GM21526 (cell line): ENCODE measurements at regions not wholly inside any gene's neighbourhood (a gene's known extent, or its start where the extent isn't known, plus 50 kb on each side); places are given as distances from the start of the nearest gene placed in this dataset.
"Not testable (repeated sequence)": the region's sequence is repeated elsewhere in the genome, so short reads cannot be mapped to it uniquely, and the experiment has no call there.

Experiments used
- ATAC-seq: cut with Tn5 transposase; IDR thresholded peaks from one replicate; pipeline ENCODE4 v1.9.1; 2021; ENCODE audit warnings: moderate library complexity; ENCODE audit not compliant: unreplicated experiment, low FRiP score

DNA sequence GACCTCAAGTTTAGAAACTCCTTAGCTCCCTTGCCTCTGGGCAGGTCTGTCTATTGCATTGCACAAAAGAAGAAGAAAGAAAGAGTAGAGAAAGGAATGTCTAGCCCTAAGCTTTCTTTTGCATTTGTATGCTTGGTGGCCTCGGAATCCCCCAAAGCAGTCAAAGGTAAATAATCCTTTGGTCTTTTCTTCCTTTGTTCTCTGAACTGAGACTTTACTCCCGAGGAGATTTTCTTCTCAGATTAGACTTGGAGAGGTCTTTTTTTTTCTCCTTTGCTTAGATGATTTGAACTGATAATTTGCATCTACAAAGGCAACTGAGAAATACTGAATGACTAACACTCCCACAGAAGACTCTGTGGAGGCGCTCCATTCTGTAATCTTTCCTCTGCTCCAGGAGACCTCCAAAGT, 93.2 kb downstream of the AKR1D1 start:
- ATAC-seq, result no peak

DNA sequence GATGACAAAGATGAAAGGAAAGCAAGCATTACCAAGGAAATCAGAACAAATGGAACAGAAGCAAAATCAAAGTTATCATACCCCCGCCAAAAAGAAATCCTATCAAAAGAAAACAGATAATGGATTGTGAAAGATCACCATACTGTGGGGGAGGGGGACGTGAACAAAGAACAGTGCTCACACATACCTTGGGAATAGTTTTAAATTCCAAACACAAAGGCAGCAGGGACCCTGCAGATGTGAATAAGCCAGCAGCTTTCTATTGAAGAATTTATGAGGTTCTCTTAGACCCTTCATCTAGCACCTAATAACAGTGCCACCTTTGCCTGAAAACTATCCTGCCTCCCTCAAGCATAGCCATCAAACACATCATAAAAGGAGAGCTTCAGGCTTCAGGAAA, 94.0 kb downstream of the AKR1D1 start:
- no peak for ATAC-seq

DNA sequence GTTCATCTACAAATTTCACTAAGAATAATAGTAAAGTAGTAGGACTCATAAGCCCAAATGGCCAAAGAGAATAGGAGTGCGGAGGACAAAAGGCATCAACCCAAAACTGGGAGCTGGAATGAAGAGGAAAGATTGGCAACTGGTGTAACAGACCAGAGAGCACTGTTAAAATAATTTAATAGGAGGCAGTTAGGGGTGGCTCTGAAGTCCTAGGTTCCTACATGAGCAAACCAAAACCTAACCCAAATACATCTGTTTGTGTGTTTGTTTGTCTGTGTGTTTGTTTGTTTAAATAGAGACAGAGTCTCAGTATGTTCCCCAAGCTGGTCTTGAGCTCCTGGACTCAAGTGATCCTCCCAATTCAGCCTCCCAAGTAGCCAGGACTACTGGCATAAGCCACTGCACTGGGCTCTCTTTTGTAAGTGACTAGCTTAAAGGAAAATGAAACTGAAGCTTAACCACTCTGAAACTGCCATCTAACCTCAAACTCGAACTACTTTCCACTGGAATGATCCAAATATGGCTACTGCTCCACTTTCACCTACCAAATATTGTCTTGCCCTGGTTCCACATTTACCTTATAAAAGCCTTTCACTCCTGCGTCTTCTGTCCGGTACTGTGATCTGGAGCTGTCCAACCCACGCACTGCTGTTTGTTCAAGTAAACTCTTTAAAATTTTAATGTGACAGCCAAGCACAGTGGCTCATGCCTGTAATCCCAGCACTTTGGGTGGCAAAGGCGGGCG, 94.9 kb downstream of the AKR1D1 start:
- peak; percentile 94 for ATAC-seq

DNA sequence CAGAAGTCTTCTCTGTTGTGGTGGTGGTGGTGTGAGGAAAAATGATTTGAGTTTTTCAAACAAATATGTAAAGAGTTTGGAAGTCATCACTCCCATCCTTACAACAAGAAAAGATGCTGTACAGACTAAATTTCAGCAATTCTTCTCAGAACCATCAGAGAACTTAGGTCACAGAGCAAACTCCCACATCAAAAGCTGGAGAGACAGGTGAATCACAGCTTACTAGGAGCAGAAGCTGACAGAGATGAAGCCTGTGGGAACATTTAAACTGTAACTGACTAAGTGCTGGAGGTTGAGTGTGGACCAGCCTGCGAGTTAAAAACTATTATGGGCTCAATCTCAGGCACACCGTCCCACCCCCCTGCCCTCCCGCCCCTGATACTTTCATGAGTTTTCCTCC, 97.3 kb downstream of the AKR1D1 start:
- no peak for ATAC-seq

DNA sequence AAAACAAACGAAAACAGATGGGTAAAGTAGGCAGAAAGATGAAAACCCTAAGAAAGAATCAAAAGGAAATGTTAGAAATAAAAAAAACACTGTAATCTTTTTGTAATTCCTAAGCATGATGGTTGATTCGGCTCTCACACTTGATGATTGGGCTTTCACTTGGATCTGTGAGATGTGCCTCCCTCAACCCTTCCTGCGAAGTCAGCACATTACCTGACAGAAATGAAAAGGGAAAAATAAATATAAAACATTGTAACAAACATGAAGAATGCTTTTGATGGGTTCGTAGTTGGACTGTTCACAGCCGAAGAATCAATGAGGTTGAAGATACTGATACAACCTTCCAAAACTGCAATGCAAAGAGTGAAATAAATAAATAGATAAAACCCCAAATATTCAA, 99.8 kb downstream of the AKR1D1 start:
- no peak for ATAC-seq

DNA sequence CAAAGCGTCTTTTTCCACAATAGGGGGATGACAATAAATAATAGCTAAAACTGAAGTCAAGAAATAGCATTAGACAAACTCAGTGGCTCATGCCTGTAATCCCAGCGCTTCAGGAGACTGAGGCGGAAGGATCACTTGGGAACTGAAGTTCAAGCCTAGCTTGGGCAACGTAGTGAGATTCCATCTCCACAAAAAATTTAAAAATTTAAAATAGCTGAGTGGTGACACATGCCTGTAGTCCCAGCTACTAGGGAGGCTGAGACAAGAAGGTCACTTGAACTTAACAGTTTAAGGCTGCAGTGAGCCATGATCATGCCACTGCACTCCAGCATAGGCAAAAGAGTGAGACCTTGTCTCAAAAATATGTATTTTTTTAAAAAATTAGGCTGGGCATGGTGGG, 107.9 kb downstream of the AKR1D1 start:
- no peak for ATAC-seq

DNA sequence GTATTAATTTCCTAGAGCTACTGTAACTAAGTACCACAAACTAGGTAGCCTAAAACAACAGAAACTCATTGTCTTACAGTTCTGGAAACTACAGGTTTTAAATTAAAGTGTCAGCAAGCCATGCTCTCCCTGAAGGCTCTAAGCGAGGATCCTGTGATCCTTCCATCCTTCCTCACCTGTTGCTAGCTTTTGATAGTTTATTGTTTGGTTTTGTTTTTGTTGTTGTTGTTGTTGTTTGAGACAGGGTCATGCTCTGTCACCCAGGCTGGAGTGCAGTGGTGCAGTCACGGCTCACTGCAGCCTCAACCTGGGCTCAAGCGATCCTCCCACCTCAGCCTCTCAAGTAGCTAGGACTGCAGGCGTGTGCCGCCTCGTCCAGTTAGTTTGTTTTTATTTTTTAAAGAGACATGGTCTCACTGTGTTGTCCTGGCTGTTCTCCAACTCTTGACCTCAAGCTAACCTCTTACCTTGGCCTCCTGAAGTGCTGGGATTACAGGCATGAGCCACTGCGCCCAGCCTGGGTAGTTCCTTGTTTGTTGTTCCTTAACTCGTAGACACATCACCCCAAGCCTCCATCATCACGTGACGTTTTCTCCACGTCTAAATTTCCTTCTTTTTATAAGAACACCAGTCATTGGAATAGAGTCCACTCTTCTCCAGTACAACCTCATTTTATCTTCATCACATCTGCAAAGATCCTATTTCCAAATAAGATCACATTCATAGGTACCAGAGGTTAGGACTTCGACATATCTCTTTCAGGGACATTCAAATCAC, 109.1 kb downstream of the AKR1D1 start:
- no peak for ATAC-seq

DNA sequence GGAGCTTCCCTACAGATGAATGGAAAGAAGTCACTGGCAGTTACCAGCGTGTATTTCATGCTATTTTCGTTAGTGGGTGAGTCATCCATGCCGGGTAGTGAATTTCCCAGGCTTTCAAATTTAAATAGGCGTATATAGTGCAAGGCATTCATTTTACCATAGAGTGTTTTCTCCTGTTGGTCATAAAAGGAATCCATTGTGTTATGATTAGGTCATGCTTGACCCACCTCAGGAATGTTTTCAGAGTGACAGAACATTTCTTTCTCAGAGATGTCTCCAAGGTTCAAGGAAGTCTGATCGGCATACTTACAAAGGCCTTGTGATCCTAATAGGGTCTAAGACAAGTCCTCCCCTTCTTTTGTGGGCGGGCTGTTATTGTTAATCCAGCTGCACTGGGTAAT, 110.7 kb downstream of the AKR1D1 start:
- no peak for ATAC-seq

DNA sequence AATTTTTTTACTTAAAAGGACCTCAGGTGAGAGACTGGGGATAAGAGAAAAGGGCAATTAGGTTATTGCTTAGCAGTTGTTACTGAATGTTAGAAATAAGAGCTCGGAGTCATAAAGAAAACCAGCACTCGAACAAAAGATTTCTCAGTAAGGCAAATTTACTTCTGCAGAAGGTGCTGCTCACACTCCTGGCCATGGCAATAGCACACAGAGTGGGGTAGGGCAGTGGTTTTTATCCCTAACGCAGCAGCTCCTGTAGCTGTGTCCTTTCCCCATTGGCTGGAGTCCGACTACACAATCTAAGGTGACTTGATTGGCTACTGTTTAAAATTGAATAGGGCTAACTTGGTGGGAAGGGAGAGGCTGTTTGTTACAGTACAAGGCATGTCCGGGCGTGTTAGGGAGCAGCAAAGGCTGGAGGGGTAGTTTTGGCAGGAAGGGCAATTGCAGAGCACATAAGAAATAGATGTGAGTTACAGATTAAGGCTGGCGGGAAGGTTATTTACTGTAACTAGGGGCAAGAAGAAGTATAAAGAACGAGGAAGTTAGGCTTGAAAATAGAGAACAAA, 112.1 kb downstream of the AKR1D1 start:
- ATAC-seq, result no peak

DNA sequence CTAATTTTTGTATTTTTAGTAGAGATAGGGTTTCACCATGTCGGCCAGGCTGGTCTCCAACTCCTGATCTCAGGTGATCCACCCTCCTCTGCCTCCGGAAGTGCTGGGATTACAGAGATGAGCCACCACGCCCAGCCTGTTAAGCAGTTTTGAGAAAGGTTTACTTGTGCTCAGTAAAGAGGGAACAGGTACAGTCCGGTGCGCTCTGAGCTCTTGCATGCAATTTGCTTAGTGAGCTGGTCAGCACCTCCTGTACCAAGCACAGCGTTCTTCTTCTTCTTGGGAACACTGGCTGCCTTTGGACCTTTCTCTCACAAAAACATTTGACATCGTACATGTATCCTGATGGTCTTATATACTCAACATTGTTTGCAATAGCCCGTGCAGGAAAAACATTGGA, 118.3 kb downstream of the AKR1D1 start:
- ATAC-seq, result no peak

DNA sequence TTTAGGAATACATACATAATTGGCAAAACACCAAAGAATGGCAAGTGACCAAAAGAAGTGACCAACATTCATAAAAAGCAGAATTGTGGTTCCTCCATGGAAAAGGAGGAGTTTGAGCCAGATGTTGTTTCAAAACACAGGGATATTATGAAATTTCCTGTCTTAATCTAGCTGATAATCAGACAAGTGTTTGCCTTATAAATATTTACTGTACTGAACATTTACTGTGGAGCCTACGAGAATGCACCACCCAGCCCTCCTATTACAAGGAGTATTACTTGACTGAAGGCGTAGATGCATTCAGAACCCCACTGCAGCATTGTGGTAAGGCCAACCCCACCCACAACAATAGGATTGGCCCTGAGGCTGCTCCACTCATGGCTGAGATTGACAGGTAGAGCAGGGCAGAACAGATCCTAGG, 118.9 kb downstream of the AKR1D1 start:
- ATAC-seq, result no peak

DNA sequence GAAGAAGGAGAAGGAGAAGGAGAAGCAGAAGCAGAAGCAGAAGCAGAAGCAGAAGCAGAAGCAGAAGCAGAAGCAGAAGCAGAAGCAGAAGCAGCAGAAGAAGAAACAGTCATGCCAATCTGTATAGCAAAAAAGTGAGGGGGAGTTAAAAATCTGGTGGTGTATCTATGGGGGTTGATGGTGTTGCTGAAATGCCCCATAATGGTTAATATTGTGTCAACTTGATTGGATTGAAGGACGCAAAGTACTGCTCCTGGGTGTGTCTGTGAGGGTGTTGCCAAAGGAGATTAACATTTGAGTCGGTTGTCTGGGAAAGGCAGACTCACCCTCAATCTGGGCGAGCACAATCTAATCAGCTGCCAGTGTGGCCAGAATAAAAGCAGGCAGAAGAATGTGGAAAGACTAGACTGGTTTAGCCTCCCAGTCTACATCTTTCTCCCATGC, 120.3 kb downstream of the AKR1D1 start:
- not testable (repeated sequence) for ATAC-seq

DNA sequence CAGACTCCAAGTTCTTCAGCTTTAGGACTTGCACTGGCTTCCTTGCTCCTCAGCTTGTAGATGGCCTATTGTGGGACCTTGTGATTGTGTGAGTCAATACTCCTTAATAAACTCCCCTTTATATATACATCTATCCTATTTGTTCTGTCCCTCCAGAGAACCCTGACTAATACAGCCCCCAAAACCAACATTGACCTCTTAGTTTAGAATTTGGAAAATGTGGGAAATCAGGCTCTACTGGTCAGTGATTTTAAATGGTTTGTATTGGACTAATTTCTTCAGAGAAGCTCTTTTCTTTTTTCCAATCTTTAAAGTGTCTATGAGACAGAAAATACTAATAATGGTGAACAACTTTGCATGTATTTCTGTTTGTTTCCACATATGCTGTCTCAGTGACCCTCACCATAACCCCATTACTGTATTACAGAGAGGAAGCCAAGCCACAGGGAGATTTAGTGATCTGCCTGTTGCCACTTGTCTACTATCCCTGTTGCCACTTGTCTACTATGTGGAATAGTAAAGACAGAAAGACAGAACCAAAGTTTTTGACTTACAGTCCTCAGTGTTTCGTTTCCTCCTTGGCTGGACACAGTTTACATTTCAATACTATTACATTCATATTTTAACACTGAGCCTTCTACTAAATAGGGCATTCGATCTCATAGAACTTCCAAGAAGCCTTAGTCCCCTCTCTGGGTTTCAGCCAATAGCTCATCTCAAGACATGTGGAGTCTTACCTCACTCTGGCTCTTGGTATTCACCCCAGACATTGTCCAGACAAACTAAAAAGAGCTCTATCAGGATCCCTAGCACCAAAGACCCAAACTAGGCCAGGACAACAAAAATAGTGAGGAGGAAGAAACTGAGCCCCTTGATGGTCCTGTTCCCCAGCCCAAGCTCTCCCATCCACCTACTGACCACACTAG, 121.0 kb downstream of the AKR1D1 start:
- no peak for ATAC-seq

DNA sequence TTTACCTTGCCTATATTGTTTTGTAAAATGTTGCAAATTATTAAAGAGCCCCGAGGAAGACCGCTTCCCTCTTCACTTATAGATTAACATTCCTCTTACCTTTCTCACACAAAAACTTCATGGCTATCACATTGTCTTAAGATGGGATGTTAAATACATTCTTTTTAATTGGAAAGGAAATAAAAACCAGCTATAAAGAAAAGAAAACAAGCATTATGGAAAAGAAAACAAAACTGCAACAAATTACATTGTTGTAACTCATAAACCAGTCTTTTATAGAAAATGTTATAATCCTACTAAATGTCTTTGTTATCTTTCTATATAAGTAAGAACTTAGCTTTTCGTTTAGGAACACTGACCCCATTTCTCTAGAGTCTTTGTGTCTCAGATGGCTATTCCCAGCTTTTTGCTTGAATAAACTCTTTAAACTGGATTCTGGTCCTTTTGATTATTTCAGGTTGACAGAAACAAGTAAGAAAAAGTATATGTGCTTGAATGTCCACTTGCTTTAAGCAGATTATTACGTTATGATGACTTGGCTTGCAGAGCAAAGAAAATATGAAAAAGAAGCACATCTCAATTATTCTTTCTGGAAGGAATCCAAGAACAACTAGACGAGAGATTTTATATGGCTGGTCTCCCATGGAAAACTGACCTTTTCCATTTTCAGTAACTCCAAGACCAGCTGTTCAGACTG, 128.2 kb downstream of the AKR1D1 start:
- ATAC-seq, result no peak

DNA sequence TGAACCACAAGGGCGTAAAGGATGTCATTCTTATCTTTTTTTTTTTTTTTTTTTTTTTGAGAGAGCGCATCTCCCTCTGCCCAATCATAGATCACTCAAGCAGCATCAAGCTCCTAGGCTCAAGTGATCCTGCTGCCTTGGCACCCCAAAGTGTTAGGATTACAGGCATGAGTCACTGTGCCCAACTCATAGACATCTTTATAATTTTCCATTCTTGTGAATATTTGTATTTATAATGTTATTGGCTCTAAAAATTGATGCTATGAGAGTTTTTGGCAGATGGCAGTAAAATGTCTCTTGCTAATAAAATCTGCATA, 128.7 kb downstream of the AKR1D1 start:
- no peak for ATAC-seq

DNA sequence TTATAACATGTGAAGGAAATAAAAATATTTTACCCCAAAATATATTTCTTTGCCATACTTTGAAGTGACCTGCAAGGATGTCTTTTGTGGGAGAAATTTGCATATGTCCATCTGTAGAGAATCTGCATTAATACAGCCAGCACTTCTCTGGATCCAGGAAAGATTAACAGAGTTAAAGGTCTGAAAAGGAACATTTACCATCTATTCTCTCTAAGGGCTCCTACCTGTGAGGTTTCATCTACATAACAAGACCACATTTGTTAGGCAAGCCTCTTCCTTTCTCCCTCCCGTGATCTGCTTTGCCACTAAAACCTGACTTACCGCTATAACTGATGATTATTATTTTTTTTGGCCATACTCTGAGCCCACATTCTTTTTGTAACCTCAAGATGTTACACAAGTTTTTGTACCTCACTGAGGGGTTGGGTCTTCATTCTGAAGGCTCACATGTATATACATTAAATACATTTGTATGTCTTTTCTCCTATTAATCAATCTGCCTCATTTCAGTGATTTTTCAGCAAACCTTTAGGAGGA, 129.4 kb downstream of the AKR1D1 start:
- ATAC-seq, result no peak

DNA sequence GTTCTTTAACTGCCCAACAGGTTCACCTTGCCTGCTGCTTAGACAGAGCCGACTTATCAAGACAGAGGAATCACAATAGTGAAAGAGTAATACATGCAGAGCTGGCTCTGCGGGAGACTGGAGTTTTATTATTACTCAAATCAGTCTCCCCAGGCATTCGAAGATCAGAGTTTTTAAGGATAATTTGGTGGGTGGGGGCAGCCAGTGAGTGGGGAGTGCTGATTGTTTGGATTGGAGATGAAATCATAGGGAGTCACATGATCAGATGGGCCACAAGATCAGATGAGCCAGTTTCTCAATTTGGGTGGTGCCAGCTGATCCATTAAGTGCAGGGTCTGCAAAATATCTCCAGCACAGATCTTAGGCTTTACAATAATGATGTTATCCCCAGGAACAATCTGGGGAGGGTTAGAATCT, 131.3 kb downstream of the AKR1D1 start:
- no peak for ATAC-seq

DNA sequence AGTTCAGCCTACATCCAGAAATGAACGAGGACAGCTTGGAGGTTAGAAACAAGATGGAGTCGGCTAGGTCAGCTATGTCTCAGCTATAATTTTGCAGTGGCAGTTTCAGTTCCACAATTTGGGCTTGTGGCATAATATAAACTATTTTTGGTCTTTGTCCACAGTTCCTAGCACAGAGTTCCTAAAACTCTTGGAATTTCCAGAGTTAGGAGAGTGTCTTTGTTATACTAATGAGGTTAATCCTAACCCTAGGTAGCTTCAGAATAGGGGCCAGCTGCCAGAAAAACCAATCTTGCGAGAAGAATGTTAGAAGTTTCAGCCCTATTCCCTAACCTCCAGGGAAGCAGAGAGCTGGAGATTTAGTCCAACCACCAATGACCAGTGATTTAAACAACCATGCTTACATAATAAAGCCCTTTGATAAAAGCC, 131.9 kb downstream of the AKR1D1 start:
- ATAC-seq, result no peak

DNA sequence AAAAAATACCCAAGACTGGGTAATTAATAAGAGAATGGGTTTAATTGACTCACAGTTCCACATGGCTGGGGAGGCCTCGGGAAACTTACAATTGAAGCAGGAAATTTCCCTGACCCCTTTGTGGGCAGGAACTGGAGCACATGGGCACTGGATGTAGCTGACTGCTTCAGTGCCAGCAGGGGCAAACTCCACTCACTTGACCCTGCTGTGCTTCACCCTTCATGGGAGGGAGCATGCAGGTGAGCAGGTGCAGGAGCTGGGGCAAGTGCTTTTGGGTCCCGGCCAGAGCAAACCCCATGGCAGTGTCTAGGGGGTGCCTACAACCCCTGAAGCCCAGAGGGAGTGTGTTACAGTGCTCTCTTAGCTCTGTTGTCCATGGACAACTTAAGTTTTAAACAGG, 132.6 kb downstream of the AKR1D1 start:
- no peak for ATAC-seq

DNA sequence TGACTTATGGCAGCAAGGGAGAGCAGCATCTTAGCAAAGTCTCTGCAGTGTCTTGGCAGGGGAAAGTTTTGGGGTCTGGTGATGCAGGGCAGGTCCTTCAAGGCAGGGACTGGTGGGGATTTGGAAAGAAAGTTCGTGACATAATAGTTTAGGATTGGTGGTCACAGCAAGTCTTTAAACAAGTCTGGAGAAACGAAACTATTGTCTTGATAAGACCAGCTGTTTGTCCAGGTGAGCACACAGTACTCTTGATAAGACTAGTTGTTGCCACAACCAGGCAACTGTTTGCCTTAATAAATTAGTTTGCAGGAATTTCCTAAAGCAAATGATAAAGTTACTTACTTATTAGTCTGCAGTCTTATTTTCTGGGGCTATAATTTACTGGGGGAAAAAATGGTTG, 136.1 kb downstream of the AKR1D1 start:
- no peak for ATAC-seq
